HG02623 (cell line): ENCODE measurements at regions not wholly inside any gene's neighbourhood (a gene's known extent, or its start where the extent isn't known, plus 50 kb on each side); places are given as distances from the start of the nearest gene placed in this dataset.

Experiments
- ATAC-seq: cut with Tn5 transposase; IDR thresholded peaks from one replicate; pipeline ENCODE4 v1.9.1; 2021; ENCODE audit warnings: moderate library complexity; ENCODE audit not compliant: unreplicated experiment

DNA sequence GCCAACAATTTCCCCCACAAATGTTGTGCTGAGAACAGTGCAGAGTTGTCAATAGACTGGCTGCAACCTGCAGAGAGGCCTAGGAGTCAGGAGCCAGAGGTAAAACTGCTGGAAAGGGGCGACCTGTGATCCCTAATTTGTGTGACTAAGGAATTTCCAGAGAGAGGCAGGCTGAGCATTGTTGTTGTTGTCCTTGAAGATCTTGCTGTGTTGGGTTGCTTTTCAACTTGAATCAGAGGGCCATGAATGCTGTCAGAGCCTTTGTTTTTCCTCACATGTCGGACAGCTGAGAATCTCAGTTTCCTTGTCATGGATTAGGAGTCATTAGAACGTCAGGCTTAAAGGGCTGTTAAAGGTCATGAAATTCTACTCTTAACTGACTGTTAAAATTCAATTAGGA is 134.6 kb upstream of the ASTN2 start:
- ATAC-seq = no peak

DNA sequence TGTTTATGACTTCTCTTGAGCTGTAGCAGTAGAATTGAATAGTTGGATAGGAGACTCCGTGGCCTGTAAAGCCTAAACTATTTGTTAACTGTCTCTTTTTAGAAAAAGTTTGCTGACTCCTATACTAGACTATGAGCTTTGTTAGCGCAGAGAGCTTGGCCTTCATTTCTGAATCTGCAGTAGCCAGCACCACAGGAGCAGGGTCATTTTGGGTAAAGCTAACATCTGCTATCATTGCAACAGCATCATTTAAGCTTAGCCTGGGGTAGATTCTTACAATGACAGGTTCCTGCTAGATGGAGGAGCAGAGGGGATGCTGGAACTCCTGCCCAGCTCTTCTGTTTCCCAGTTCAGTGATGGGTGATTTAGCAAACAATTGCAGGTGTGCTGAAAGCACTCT is 133.7 kb upstream of the ASTN2 start:
- no peak for ATAC-seq

DNA sequence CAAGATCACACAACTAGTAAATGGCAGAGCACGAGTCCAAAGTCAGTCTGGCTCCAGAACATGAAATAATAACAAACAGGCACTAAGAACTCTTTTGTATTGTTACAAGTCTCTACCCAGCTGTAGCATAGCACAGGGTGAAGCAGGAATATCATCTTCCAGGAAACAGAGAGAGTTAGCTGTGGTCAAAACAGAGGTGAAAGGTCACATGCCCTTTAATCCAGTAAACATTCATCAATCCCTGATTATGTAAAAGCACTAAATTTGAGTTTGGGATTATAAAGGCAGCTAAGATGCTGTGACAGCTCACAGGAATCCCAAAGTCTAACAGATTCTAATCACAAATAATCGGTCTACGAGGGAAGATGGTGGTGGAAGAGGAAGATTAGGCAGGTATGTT is 133.0 kb upstream of the ASTN2 start:
- ATAC-seq = no peak

DNA sequence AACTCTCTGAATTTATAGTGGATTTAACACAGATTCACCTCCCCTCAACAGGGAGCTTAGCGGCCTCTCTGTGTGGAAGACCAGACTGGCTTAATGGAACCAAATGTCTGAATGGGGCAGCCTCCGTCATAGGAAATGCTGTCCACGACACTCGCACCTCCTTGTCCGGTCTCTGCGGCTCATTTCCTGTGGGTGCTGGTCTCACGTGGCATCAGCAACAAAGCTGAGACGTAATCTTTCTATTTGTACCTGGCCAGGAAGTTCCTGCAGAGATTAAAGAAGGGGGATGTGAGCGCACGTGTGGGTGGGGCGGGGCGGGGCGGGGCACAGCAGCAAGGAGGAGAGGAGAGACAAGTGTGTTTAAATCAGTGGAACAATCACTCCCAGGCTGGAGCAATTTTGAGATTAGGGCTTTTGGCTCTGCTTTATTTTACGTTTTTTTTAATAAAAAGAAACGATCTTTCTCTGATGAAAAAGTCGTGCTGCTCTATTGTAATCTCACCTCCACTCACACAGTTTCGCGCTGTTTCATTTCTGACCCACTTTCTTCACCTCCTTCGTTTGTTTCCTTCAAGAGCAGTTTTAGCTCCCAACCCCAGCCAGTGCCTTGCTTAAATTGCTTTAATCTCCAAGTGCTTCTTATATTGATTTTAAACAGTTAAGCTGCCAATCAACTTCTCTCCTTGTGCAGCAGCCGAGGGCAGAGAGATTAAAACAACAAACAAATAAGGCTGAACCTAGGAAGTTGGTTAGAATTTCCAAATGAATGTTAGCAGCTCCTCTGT is 132.2 kb upstream of the ASTN2 start:
- ATAC-seq = no peak

DNA sequence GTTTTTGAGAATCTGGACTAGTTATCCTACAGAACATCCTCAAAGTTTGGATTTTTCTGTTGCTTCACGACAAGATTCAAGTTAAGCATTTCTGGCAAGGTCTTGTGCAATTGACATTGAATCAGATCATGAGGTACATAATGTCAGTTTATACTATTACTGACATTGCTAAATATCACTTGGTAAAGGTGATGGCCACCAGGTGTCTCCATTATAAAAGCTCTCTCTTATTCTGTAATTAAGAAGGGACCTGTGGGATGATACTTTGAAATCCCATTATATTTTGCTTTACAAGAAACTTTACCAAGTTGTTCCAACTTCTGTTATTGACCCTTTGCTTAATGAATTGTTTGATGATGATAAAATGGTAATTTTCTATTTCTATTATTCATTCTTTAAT is 131.0 kb upstream of the ASTN2 start:
- no peak for ATAC-seq

DNA sequence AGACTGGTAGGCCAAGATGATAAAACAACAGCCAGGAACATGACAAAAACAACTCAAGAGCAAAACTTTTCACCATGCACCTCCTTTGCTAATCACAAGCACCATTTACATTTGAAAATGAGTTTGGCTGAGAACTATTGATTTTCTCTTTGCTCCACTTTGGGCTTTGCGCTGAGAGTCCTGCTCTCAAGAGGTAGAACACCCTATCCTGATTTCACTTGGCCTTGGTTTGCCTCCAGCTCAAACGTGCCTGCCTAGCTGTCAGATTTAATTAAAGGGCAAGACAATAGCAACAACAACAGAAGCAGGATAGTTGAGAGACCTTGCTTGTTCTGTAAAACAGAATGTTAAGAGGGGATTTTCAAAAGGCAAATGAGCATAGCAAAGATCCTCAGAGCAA is 128.2 kb upstream of the ASTN2 start:
- ATAC-seq = no peak

DNA sequence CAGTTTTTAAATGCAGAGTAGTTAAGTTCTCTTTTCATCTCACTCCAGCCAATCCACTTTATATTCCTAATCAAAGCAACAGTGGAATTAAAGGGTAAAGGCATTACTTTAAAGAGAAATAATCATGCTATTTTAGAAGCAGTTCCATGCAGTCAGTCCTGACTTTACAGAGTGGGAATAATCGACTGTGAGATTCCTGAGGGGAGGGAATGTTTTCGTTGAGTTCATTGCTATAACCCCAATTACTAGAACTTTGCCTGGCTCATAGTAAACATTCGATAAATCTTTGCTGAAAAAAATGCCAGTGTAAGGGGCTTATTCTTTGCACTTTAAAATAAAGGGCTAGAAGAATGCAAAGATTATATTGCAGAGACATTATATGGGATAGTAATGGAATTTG is 127.2 kb upstream of the ASTN2 start:
- ATAC-seq = no peak

DNA sequence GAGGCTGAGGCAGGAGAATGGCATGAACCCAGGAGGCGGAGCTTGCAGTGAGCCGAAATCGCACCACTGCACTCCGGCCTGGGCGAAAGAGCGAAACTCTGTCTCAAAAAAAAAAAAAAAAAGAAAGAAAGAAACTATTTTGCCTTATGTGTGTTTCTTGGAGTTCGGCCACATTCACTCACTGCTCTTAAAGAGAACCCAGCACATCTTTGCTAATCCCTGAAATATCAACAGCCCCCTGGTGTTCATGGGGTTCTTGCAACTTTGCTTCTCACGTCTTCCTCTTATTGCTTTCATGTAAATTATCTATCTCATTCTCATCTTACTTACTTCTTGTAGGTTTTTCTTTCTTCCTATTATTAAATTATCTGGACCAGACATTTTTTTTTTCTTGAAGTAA is 126.3 kb upstream of the ASTN2 start:
- no peak for ATAC-seq

DNA sequence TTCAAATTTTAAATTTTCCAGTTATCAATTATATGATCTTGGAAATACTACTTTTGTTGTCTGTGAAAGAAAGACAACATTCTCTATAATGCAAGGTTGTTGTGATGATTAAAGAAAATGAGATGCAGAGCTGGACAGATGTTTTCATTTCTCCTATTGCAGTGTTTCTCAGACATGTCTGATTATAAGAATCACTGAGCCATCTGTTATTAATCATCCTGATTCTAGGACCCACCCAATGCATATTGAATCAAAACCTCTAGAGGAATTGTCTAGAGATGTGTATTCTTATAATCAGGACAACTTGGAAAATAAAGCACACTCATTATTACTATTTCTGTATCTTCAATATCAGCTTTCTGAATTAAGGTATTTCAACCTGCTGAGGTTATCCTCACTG is 121.1 kb upstream of the ASTN2 start:
- ATAC-seq = no peak

DNA sequence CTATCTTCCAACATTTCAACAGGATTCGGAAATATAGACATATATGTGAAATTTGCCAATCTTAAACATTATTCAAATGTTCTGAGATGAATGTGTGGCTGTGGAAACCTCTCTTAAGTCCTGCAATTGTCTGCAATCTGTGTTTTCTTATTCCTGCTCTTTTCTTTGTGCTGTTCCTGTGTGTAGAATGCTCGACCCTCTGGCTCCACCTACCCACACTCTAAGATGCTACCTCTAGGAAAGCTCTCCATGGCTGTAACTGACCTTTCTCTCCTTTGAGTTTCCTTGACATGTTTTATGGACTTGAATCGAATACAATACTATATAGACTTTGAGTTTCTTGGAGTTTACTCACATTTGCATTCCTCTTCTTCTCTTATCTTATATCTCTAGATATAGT is 120.6 kb upstream of the ASTN2 start:
- ATAC-seq = no peak

DNA sequence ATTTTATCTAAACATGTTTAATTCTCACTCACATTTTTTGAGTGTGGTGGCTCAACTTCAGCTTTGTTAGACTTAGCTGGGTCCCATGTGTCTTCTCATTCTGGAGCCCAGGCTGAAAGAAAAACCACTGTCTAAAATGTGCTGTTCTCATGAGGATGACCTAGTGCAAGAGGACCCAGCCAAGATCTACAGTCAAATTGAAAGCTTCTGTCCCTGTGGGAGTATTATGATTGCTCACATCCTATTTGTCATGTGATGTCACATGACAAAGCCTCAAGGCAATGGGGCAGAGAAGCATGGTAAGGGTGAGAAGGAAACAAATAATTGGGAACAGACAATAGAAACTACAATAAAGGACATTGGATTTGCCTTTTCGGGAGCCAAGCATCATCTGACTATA is 113.4 kb upstream of the ASTN2 start:
- ATAC-seq = no peak

DNA sequence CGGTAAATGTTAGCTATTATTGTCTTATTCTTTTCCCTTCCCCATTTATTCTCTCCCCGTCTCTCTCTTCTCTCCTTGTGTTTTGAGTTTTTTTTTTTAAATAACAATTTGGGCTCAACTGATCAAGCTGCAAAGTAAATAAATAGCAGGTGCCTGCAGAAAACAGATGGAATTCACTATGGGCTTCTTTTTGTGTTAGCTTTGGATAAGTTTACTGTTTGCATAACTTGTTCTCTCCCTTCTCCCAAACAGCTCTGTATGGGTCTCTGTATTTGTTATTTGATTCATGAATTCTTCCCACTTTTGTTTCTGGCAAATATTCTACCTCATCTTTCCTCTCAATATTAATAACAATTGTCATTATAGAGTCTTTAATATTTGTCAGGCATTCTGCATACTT is 111.8 kb upstream of the ASTN2 start:
- no peak for ATAC-seq

DNA sequence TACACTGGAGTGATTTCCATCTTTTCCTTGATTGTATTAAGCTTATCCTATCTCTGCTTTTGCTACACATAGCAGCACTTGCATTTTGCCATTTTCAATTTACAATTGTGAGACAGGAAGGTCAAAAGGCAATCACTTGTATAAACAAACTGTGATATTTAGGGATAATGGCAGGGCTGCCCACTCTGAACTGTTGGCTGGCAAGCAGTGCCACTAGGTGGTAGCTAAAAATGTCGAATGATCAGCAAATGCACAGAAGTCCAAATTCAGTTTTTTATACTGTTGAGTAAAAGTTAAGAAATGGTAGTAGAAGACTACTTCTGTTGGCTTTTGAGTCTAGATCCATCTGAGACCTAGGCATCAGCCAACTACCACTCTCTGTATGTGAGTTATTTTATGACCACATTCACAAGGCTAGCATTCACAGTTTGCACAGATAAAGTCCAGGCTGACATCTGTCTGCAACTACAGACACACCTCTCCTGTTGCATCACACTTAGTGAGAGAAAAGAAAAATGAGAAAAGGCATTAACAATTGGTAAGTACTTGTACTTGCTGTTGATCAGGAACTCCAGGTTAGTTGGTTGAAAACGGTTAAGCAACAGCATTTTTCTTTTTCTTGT is 108.8 kb upstream of the ASTN2 start:
- no peak for ATAC-seq

DNA sequence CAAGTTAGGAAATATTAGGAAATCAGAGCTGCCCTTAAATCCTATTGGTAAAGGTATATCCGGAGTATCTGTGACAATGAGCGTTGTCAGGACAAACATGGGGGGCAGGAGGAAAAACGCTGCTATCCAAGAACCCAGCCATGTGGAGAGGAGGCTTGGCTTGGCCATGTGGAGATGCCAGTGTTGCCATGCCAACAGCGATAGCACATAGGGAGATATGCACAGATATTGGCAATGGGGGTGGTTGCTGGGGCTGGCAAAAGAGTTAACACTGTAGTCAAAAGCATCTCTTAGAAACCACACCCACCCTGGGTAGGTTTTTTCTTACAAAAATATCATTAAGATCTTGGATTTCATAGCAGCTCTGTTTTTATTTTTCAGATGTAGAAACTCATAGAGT is 106.4 kb upstream of the ASTN2 start:
- ATAC-seq = no peak

DNA sequence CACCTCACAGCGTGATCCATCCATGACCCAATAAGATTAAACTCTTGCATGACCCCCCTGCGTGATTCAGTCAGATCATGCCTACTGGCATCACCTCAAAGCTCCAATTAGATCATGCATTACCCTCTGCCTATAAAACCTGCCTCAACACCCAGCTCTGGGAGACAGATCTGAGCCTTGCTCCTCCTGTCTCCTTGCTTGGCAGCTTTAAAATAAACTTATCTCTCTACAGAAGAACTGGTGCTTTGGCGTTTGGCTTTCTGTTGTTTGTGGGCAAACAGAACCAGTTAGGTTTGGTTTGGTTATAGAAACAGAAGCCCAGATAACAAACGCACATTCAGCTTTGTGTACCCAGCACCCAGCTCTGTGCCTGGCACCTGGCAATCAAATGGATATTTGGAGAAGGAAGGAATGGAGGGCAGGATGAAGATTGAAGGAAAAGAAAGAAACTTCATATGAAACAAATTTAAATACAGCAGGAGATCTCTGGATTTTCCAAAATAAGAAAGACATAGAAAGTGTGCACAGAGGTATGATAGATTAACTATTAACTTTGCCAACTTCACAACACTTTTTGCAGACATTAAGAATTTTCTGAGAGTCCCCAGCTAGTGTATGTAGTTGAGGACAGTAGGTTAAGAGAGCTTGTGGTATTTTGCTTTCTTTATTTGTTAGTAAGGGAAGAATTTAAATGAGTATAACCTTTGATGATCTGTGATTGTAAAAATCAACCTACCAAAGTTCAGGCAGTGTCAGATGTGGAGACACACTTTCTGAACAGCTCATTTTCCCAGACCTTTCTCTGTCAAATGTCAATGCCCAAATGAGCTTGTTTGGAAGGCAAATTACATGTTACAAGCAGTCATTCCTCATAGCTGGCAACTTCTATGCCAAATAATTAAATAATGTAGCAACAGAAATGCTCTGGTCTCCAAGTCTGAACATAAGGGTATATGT is 102.1 kb upstream of the ASTN2 start:
- no peak for ATAC-seq

DNA sequence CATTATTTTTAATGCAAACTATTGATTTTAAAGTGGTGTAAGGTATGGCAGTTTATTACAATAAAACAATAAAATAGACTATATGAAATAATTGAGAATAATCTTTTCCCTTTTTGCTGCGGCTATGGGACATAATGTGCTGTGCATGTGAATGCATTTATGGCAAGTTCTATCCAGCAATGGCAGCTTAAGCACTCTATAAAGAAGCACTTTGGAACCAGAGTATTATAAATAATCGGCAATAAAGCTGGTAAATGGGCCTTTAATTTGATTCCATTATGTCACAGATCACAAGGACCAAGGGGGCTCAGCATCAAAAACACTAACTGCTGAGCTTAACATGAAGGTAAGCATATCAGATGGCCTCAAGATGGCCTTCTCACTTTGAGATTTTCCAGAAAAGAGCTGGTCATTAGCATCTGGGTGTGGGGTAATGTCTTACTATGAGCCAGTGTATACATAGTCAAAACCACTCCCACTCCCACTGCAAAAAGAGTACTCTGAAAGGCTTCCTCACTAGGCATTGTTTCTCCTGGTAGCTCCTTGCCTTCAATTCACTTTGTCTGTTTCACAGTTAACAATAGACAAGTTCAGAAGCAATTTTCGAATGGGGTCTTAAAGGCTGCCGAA is 97.1 kb upstream of the ASTN2 start:
- ATAC-seq = no peak

DNA sequence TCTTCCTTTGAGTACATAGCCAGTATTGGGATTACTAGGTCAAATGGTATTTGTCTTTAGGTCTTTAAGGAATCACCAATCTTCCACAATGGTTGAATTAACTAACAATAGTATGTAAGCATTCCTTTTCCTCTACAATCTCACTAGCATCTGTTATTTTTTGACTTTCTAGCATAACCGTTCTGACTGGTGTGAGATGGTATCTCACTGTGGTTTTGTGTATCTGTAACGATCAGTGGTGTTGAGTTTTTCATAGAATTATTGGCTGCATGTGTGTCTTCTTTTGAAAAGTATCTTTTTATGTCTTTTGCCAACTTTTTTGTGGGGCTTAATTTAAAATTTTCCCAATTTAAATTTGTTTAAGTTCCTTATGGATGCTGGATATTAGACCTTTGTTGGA is 81.5 kb upstream of the ASTN2 start:
- ATAC-seq = no peak

DNA sequence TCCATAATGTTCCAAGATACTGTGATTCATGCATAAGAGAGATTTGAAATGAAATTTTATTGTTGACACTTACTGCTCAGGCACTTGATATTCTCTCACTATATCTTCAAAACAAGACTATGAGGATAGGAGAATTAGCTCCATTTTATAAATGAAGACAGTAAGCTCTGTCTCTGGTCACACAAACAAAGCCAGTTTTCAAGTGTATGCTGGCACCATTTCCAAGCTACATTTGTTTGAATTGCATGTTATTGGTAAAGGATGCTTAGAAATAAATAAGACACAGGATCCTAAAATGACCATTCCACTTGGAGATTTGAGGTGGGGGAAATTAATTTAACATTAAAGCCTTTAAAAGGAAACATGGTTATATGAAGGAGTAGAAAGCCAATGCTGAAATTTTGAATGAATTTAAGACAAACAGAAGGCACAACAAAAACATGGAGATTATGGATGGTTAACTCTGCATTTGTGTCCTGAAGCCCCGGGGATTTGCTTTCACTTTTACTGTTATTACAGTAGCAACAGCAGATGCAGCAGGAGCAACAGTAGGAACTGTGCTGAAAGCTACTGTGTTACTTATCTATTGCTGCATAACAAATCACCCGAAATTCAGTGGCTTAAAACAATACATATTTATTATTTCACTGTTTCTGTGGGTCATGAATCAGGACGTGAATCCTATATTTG is 79.7 kb upstream of the ASTN2 start:
- no peak for ATAC-seq

DNA sequence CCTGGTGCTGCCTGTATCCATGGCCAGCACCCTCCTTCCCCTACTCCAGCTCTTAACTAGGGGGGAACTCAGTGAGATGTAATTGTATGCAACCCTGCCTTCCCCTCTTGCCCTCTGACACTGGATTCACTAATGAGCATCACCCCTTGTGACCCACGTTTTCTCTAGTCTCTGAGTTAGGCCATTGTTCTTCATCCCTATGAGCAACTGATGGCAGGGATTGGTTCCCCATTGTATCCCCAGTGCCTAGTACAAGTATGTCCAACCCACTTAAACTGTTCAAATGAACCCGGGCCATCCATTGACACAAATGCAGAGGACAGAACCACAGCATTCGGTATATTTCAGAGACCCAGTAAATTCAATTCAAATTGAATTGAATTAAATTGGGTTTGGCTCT is 77.6 kb upstream of the ASTN2 start:
- ATAC-seq = no peak

DNA sequence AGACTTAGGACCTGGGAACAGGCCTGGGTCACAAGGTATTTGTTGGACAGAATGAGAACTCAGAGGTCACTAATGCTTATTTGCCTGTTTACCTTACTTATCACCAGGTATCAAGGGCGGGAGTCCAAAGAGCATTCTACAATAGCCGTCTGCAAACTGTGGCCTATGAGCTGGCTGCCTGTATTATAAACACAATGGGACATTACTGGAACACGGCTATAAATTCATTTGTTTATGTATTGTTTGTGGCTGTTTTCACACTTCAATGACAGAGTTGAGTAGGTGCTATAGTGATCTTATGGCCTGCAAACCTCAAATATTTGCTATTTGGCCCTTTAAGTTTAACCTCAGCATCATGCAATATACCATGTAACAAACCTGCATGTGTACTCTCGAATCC is 76.6 kb upstream of the ASTN2 start:
- no peak for ATAC-seq

DNA sequence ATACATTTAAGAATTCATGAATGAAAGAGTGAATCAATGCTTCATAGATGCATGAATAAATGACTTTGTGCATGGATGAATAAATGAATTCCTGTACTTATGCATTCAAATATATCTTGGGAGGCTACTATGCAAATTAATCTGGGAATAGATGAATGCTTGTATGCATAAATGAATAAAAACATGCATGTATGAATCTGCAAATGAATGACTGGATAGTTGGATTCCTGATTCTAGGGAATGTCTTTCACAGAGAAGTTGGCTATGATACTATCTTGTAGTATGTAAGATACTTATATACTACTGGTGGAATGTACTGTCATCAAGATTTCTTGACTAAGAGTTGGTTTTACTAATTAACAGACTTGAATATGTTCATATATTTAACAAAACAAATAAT is 75.3 kb upstream of the ASTN2 start:
- no peak for ATAC-seq
